Caco-2 (cell line): ENCODE measurements at regions not wholly inside any gene's neighbourhood (a gene's known extent, or its start where the extent isn't known, plus 50 kb on each side); places are given as distances from the start of the nearest gene placed in this dataset.

Experiments used
- BruUV-seq: library from RNA; stranded (reverse); fragments of 400-500 nt; replicated peaks from 2 replicates; lab custom pipeline; 2021; lab: Mats Ljungman, UMichigan
- CTCF ChIA-PET: fragments of 300-600 bp; sonication (Branson Sonifier 250); formaldehyde crosslinking; loops from one replicate; lab custom pipeline; 2022; ENCODE audit warnings: antibody characterized with exemption; lab: Charles Lee
- POLR2A ChIA-PET: fragments of 300-600 bp; sonication (Branson Sonifier 250); formaldehyde crosslinking; loops from one replicate; lab custom pipeline; 2022; ENCODE audit warnings: antibody characterized with exemption; lab: Charles Lee
- DNase-seq, 2 experiments: peaks; one replicate each; pipeline versions ENCODE4 v3.0.0 to v3.0.0-alpha.2; 2020 to 2022
- H3K27me3 ChIP-seq: replicated peaks from 2 replicates; pipeline ENCODE4 v1.6.0; 2011; ENCODE audit warnings: low read length; ENCODE audit not compliant: control insufficient read depth, insufficient read depth
- H3K36me3 ChIP-seq: 2 replicates; pipeline ENCODE4 v1.5.1; 2011; ENCODE audit warnings: low read length; ENCODE audit not compliant: control insufficient read depth, insufficient read depth
- H3K4me1 ChIP-seq: fragments of 250-450 bp; sonication (Bioruptor Pico); 2 replicates; pipeline ENCODE4 v1.5.1; 2020; ENCODE audit warnings: mild to moderate bottlenecking
- H3K4me3 ChIP-seq: 2 replicates; pipeline ENCODE4 v1.5.1; 2011; ENCODE audit warnings: low read depth, mild to moderate bottlenecking, control low read depth, low read length
- H3K9me3 ChIP-seq: fragments of 250-450 bp; sonication (Bioruptor Pico); 2 replicates; pipeline ENCODE4 v1.5.1; 2020; ENCODE audit warnings: mild to moderate bottlenecking, moderate library complexity
- H3K27ac Mint-ChIP-seq: one replicate; pipeline ENCODE4 v1.8.0; 2022; ENCODE audit warnings: mixed read lengths; ENCODE audit not compliant: unreplicated experiment
- H3K27me3 Mint-ChIP-seq: one replicate; pipeline ENCODE4 v1.8.0; 2022; ENCODE audit warnings: mixed read lengths; ENCODE audit not compliant: insufficient read depth, unreplicated experiment
- H3K36me3 Mint-ChIP-seq: one replicate; pipeline ENCODE4 v1.8.0; 2022; ENCODE audit warnings: mild to moderate bottlenecking, mixed read lengths; ENCODE audit not compliant: insufficient read depth, unreplicated experiment
- H3K4me1 Mint-ChIP-seq: one replicate; pipeline ENCODE4 v1.8.0; 2022; ENCODE audit warnings: low read depth, mixed read lengths; ENCODE audit not compliant: unreplicated experiment
- H3K4me3 Mint-ChIP-seq: one replicate; pipeline ENCODE4 v1.8.0; 2022; ENCODE audit warnings: mild to moderate bottlenecking, moderate library complexity, mixed read lengths; ENCODE audit not compliant: unreplicated experiment
- H3K9me3 Mint-ChIP-seq: one replicate; pipeline ENCODE4 v1.8.0; 2022; ENCODE audit warnings: mixed read lengths; ENCODE audit not compliant: unreplicated experiment
- intact Hi-C: fragments of 100-400 bp; cut with micrococcal nuclease; formaldehyde crosslinking; loops from one replicate; pipeline ENCODE4 v1.10.0; 2022; ENCODE audit not compliant: unreplicated experiment
- TF ChIP-seq, protein P1 (sequence below), 2 experiments: fragments of 200-600 bp in 1 of 2; IDR thresholded peaks; 1 replicate in 1 of 2; 2 replicates in 1 of 2; pipeline versions ENCODE4 v1.5.1 to v1.8.0; 2011 to 2022; ENCODE audit warnings: antibody characterized with exemption in 1 of 2, control low read depth in 1 of 2, inconsistent platforms in 1 of 2, low read depth in 1 of 2, low read length in 1 of 2, mild to moderate bottlenecking in 1 of 2, moderate library complexity in 1 of 2; ENCODE audit not compliant: insufficient read depth in 1 of 2, severe bottlenecking in 1 of 2, unreplicated experiment in 1 of 2

- H3K4me1 Mint-ChIP-seq, result peaks cover 6% of the 10 kb centered on the region
- no peak overlapping the region for H3K4me3 Mint-ChIP-seq
- H3K27me3 ChIP-seq, result no peaks in the 10 kb centered on the region; the same call in 1 of the 2 replicates
- no peaks in the 10 kb centered on the region for H3K36me3 ChIP-seq
- ChIA-PET CTCF (no interaction called here), POLR2A (no interaction called here)
- no peaks in the 10 kb centered on the region for H3K9me3 ChIP-seq
- H3K27me3 Mint-ChIP-seq, result peaks cover 17% of the 10 kb centered on the region
- H3K9me3 Mint-ChIP-seq, result no peaks in the 10 kb centered on the region
- intact Hi-C loops, result no loop called here
- H3K4me1 ChIP-seq, result peaks cover 4% of the 10 kb centered on the region; the same call in 1 of the 2 replicates
- H3K4me3 ChIP-seq, result no peak overlapping the region
- DNase-seq, result no peak
- no TSS peak for BruUV-seq
- no peak overlapping the region for H3K27ac Mint-ChIP-seq
- TF ChIP-seq, protein P1, sequence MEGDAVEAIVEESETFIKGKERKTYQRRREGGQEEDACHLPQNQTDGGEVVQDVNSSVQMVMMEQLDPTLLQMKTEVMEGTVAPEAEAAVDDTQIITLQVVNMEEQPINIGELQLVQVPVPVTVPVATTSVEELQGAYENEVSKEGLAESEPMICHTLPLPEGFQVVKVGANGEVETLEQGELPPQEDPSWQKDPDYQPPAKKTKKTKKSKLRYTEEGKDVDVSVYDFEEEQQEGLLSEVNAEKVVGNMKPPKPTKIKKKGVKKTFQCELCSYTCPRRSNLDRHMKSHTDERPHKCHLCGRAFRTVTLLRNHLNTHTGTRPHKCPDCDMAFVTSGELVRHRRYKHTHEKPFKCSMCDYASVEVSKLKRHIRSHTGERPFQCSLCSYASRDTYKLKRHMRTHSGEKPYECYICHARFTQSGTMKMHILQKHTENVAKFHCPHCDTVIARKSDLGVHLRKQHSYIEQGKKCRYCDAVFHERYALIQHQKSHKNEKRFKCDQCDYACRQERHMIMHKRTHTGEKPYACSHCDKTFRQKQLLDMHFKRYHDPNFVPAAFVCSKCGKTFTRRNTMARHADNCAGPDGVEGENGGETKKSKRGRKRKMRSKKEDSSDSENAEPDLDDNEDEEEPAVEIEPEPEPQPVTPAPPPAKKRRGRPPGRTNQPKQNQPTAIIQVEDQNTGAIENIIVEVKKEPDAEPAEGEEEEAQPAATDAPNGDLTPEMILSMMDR (IDR thresholded peaks at IDR 0.05; ENCODE audit: insufficient read depth in 1 of 2, low read depth in 1 of 2, low read length in 1 of 2, severe bottlenecking in 1 of 2, unreplicated experiment in 1 of 2), result no peak
- H3K36me3 Mint-ChIP-seq, result no peaks in the 10 kb centered on the region
Observed at GRCh38 chr2:204150721-204151120, 214.2 kb downstream of the ICOS start.

- TF ChIP-seq, protein P1 (IDR thresholded peaks at IDR 0.05; ENCODE audit: insufficient read depth in 1 of 2, low read depth in 1 of 2, low read length in 1 of 2, severe bottlenecking in 1 of 2, unreplicated experiment in 1 of 2), result no peak
- CTCF ChIA-PET, result interaction anchor here (0.7 kb wide), 1 partner anchor 139 kb away, joined by 3 read pairs; no protein-coding TSS in a partner anchor
- POLR2A ChIA-PET, result no interaction called here
Observed at GRCh38 chr2:204152616-204153015, 216.1 kb downstream of the ICOS start.

GRCh38 chr2:204154863-204155262, 218.3 kb downstream of the ICOS start:
- no peaks in the 10 kb centered on the region for H3K9me3 Mint-ChIP-seq
- ChIA-PET POLR2A (no interaction called here), CTCF (interaction anchor here (1.4 kb wide), 1 partner anchor 9 kb away, joined by 4 read pairs; no protein-coding TSS in a partner anchor)
- peaks cover 6% of the 10 kb centered on the region for H3K4me1 Mint-ChIP-seq
- no peaks in the 10 kb centered on the region for H3K36me3 ChIP-seq
- H3K27ac Mint-ChIP-seq, result no peak overlapping the region
- intact Hi-C loops, result no loop called here
- H3K27me3 Mint-ChIP-seq, result peaks cover 9% of the 10 kb centered on the region
- H3K9me3 ChIP-seq, result peaks cover 4% of the 10 kb centered on the region
- no peaks in the 10 kb centered on the region for H3K36me3 Mint-ChIP-seq
- no peaks in the 10 kb centered on the region; the same call in 1 of the 2 replicates for H3K27me3 ChIP-seq
- H3K4me1 ChIP-seq, result no peaks in the 10 kb centered on the region
- no peak overlapping the region for H3K4me3 Mint-ChIP-seq
- no peak for DNase-seq
- BruUV-seq, result no TSS peak
- no peak overlapping the region for H3K4me3 ChIP-seq
- TF ChIP-seq, protein P1 (IDR thresholded peaks at IDR 0.05; ENCODE audit: insufficient read depth in 1 of 2, low read depth in 1 of 2, low read length in 1 of 2, severe bottlenecking in 1 of 2, unreplicated experiment in 1 of 2), result no peak

More at GRCh38 chr2:204152616-204153015, 216.1 kb downstream of the ICOS start:
- Mint-ChIP-seq H3K36me3 (no peaks in the 10 kb centered on the region), H3K27me3 (peaks cover 17% of the 10 kb centered on the region), H3K9me3 (no peaks in the 10 kb centered on the region), H3K4me3 (no peak overlapping the region), H3K4me1 (peaks cover 6% of the 10 kb centered on the region), H3K27ac (no peak overlapping the region)
- DNase-seq, result no peak
- BruUV-seq, result no TSS peak
- Histone ChIP-seq H3K4me1 (no peaks in the 10 kb centered on the region), H3K4me3 (no peak overlapping the region), H3K9me3 (no peaks in the 10 kb centered on the region), H3K36me3 (no peaks in the 10 kb centered on the region), H3K27me3 (no peaks in the 10 kb centered on the region; the same call in 1 of the 2 replicates)
- intact Hi-C loops, result no loop called here
